Prostate gland (tissue), 2 donors: ENCODE measurements at regions not wholly inside any gene's neighbourhood (a gene's known extent, or its start where the extent isn't known, plus 50 kb on each side); places are given as distances from the start of the nearest gene placed in this dataset.

ENCODE experiments used
- DNase-seq: peaks from one replicate; pipeline ENCODE4 v3.0.0-alpha.2; 2019; ENCODE audit warnings: low spot score
- H3K27ac ChIP-seq, 2 donors: fragments of 200-600 bp; sonication (generic); 2 replicates each; pipeline ENCODE4 v1.5.1; 2017 to 2019
- H3K27me3 ChIP-seq: fragments of 200-600 bp; sonication (generic); replicated peaks from 2 replicates; pipeline ENCODE4 v1.5.1; 2019; ENCODE audit not compliant: insufficient read depth
- H3K36me3 ChIP-seq, 2 donors: fragments of 200-600 bp; sonication (generic); 1 replicate in 1 of 2; 2 replicates in 1 of 2; pipeline versions ENCODE4 v1.5.1 to v1.8.1; 2017 to 2019
- H3K4me1 ChIP-seq: fragments of 200-600 bp; sonication (generic); replicated peaks from 2 replicates; pipeline ENCODE4 v1.5.1; 2019
- H3K4me3 ChIP-seq, 2 donors: fragments of 200-600 bp; sonication (generic); 2 replicates each; pipeline ENCODE4 v1.5.1; 2017 to 2019
- H3K9me3 ChIP-seq: fragments of 200-600 bp; sonication (generic); 2 replicates; pipeline ENCODE4 v1.5.1; 2017
- CTCF ChIP-seq, 4 experiments: fragments of 200-600 bp in 2 of 4; fragments of 450-650 bp in 2 of 4; sonication (generic) in 2 of 4; IDR thresholded peaks; 1 replicate in 3 of 4; 2 replicates in 1 of 4; pipeline ENCODE4 v1.5.1; 2016 to 2019; ENCODE audit warnings: antibody characterized with exemption in 4 of 4, mild to moderate bottlenecking in 2 of 4, moderate library complexity in 2 of 4
- POLR2A ChIP-seq: fragments of 450-650 bp; IDR thresholded peaks from one replicate; pipeline ENCODE4 v1.6.1; 2016; ENCODE audit warnings: antibody characterized with exemption, mild to moderate bottlenecking
- POLR2AphosphoS5 ChIP-seq: sonication (generic); formaldehyde crosslinking; IDR thresholded peaks from one replicate; pipeline ENCODE4 v1.6.1; 2017; ENCODE audit warnings: antibody characterized with exemption
- WGBS: methylation state at CpG from one replicate; pipeline ENCODE4 v1.1.5; 2018; 5-methylcytosine and 5-hydroxymethylcytosine counted together
- intact Hi-C: fragments of 100-400 bp; cut with DNase I; formaldehyde crosslinking; loops from one replicate; pipeline ENCODE4 v1.14.2; 2022

- TF ChIP-seq CTCF (IDR thresholded peaks at IDR 0.05), result no peak
- DNase-seq, result no peak
- no peaks in the 10 kb centered on the region for H3K4me1 ChIP-seq
- H3K27me3 ChIP-seq, result no peaks in the 10 kb centered on the region
- intact Hi-C loops, result no loop called here
- no peak overlapping the region for H3K4me3 ChIP-seq
- no peaks in the 10 kb centered on the region for H3K9me3 ChIP-seq
- H3K27ac ChIP-seq, result no peak overlapping the region
- H3K36me3 ChIP-seq, result no peaks in the 10 kb centered on the region
Measured at GRCh38 chr5:125496393-125496792, 750.0 kb upstream of the ZNF608 start.

GRCh38 chr5:125497651-125498050 lies 751.2 kb upstream of the ZNF608 start:
- no peak for DNase-seq
- H3K27ac ChIP-seq, result no peak overlapping the region
- intact Hi-C loops, result no loop called here

GRCh38 chr5:125499636-125500332 lies 753.3 kb upstream of the ZNF608 start:
- TF ChIP-seq POLR2AphosphoS5 (no peak), POLR2A (no peak), CTCF (IDR thresholded peaks at IDR 0.05) (no peak)
- Histone ChIP-seq H3K27ac (no peak overlapping the region), H3K4me3 (no peak overlapping the region), H3K27me3 (no peaks in the 10 kb centered on the region), H3K9me3 (no peaks in the 10 kb centered on the region), H3K4me1 (no peaks in the 10 kb centered on the region), H3K36me3 (no peaks in the 10 kb centered on the region)
- DNase-seq, result no peak
- WGBS, result 61% methylated on average over 2 of the region's 2 CpGs
- intact Hi-C loops, result no loop called here

More at GRCh38 chr5:125497651-125498050, 751.2 kb upstream of the ZNF608 start:
- WGBS, result 39% methylated on average over 2 of the region's 2 CpGs
- Histone ChIP-seq H3K27me3 (no peaks in the 10 kb centered on the region), H3K4me3 (no peak overlapping the region), H3K9me3 (no peaks in the 10 kb centered on the region), H3K36me3 (no peaks in the 10 kb centered on the region), H3K4me1 (no peaks in the 10 kb centered on the region)
- TF ChIP-seq POLR2AphosphoS5, result no peak
- TF ChIP-seq CTCF (IDR thresholded peaks at IDR 0.05), result no peak

- H3K27ac ChIP-seq, result no peak overlapping the region
- WGBS, result 45% methylated on average over 2 of the region's 2 CpGs
- no peaks in the 10 kb centered on the region for H3K36me3 ChIP-seq
- no peak for DNase-seq
- intact Hi-C loops, result no loop called here
- no peak for TF ChIP-seq CTCF (IDR thresholded peaks at IDR 0.05)
- no peak for TF ChIP-seq POLR2AphosphoS5
- no peak for TF ChIP-seq POLR2A
- H3K4me1 ChIP-seq, result no peaks in the 10 kb centered on the region
- no peak overlapping the region for H3K4me3 ChIP-seq
- H3K27me3 ChIP-seq, result no peaks in the 10 kb centered on the region
- H3K9me3 ChIP-seq, result no peaks in the 10 kb centered on the region
Measured at GRCh38 chr5:125501396-125501795, 755.0 kb upstream of the ZNF608 start.

- no peaks in the 10 kb centered on the region for H3K4me1 ChIP-seq
- no peak for TF ChIP-seq CTCF (IDR thresholded peaks at IDR 0.05)
- TF ChIP-seq POLR2AphosphoS5, result peak; percentile 60
- no peak for TF ChIP-seq POLR2A
- DNase-seq, result peak; percentile 44
- intact Hi-C loops, result no loop called here
- H3K36me3 ChIP-seq, result no peaks in the 10 kb centered on the region
- WGBS, result 51% methylated on average over 5 of the region's 5 CpGs
- H3K4me3 ChIP-seq, result no peak overlapping the region
- no peak overlapping the region for H3K27ac ChIP-seq
- H3K9me3 ChIP-seq, result no peaks in the 10 kb centered on the region
- no peaks in the 10 kb centered on the region for H3K27me3 ChIP-seq
Measured at GRCh38 chr5:125503946-125504345, 757.5 kb upstream of the ZNF608 start.
